Neural progenitor cell (in vitro differentiated cells): ENCODE measurements at regions not wholly inside any gene's neighbourhood (a gene's known extent, or its start where the extent isn't known, plus 50 kb on each side); places are given as distances from the start of the nearest gene placed in this dataset.

Experiments used
- DNase-seq: peaks from one replicate; pipeline ENCODE4 v3.0.0-alpha.2; 2016; ENCODE audit warnings: low spot score
- H2AFZ ChIP-seq: fragments of 200-600 bp; sonication (generic); replicated peaks from 2 replicates; pipeline ENCODE4 v1.6.1; 2016; ENCODE audit warnings: antibody characterized with exemption
- H3F3A ChIP-seq: fragments of 200-600 bp; sonication (generic); 2 replicates; pipeline ENCODE4 v1.6.1; 2016; ENCODE audit warnings: antibody characterized with exemption, low read depth
- H3K27ac ChIP-seq: fragments of 200-600 bp; sonication (generic); 2 replicates; pipeline ENCODE4 v1.5.1; 2016; ENCODE audit warnings: mild to moderate bottlenecking
- H3K27me3 ChIP-seq: fragments of 200-600 bp; sonication (generic); 2 replicates; pipeline ENCODE4 v1.6.1; 2016; ENCODE audit warnings: mild to moderate bottlenecking, moderate library complexity
- H3K36me3 ChIP-seq: fragments of 200-600 bp; sonication (generic); 2 replicates; pipeline ENCODE4 v1.5.1; 2016
- H3K4me1 ChIP-seq: fragments of 200-600 bp; sonication (generic); 2 replicates; pipeline ENCODE4 v1.6.1; 2016; ENCODE audit warnings: mixed run types
- H3K4me2 ChIP-seq: fragments of 200-600 bp; sonication (generic); 2 replicates; pipeline ENCODE4 v1.6.1; 2016
- H3K4me3 ChIP-seq: fragments of 200-600 bp; sonication (generic); 2 replicates; pipeline ENCODE4 v1.5.1; 2016
- H3K79me2 ChIP-seq: fragments of 200-600 bp; sonication (generic); 2 replicates; pipeline ENCODE4 v1.6.1; 2016; ENCODE audit warnings: low read depth
- H3K9ac ChIP-seq: fragments of 200-600 bp; sonication (generic); 2 replicates; pipeline ENCODE4 v1.6.1; 2016
- H3K9me3 ChIP-seq: fragments of 200-600 bp; sonication (generic); 2 replicates; pipeline ENCODE4 v1.5.1; 2016; ENCODE audit warnings: low read depth
- H4K20me1 ChIP-seq: fragments of 200-600 bp; sonication (generic); 2 replicates; pipeline ENCODE4 v1.6.1; 2016; ENCODE audit warnings: low read depth
- H3K27ac Mint-ChIP-seq: 3 replicates; pipeline ENCODE4 v1.8.0; 2021; ENCODE audit warnings: mixed read lengths
- H3K27me3 Mint-ChIP-seq: 2 replicates; pipeline ENCODE4 v1.8.0; 2022; ENCODE audit warnings: low read depth, mild to moderate bottlenecking, inconsistent platforms, moderate library complexity, mixed read lengths; ENCODE audit not compliant: insufficient read depth
- H3K36me3 Mint-ChIP-seq: 3 replicates; pipeline ENCODE4 v1.8.0; 2021; ENCODE audit warnings: mixed read lengths
- H3K4me1 Mint-ChIP-seq: 3 replicates; pipeline ENCODE4 v1.8.0; 2021; ENCODE audit warnings: mixed read lengths
- H3K4me3 Mint-ChIP-seq: 3 replicates; pipeline ENCODE4 v1.8.0; 2021; ENCODE audit warnings: mild to moderate bottlenecking, moderate library complexity, mixed read lengths
- H3K9me3 Mint-ChIP-seq: 3 replicates; pipeline ENCODE4 v1.8.0; 2020; ENCODE audit warnings: mixed read lengths
- CTCF ChIP-seq: fragments of 200-600 bp; sonication (generic); IDR thresholded peaks from 2 replicates; pipeline ENCODE4 v1.5.1; 2017; ENCODE audit warnings: antibody characterized with exemption, mild to moderate bottlenecking
- EZH2 ChIP-seq: fragments of 200-600 bp; sonication (generic); IDR thresholded peaks from 2 replicates; pipeline ENCODE4 v1.6.1; 2017; ENCODE audit warnings: antibody characterized with exemption, mild to moderate bottlenecking, moderate library complexity
- EZH2phosphoT487 ChIP-seq: fragments of 200-600 bp; sonication (generic); IDR thresholded peaks from 2 replicates; pipeline ENCODE4 v1.6.1; 2017; ENCODE audit warnings: antibody characterized with exemption

- Mint-ChIP-seq H3K36me3 (no peaks in the 10 kb centered on the region), H3K4me1 (no peaks in the 10 kb centered on the region), H3K27me3 (peaks cover 2% of the 10 kb centered on the region), H3K4me3 (no peak overlapping the region), H3K27ac (no peak overlapping the region), H3K9me3 (peaks cover 8% of the 10 kb centered on the region)
- H4K20me1 ChIP-seq, result no peaks in the 10 kb centered on the region
- no peaks in the 10 kb centered on the region for H3K4me1 ChIP-seq
- H3K79me2 ChIP-seq, result no peaks in the 10 kb centered on the region
- H3K27ac ChIP-seq, result no peak overlapping the region
- H3K4me3 ChIP-seq, result no peak overlapping the region
- no peaks in the 10 kb centered on the region for H3K27me3 ChIP-seq
- no peak overlapping the region for H3K9ac ChIP-seq
- TF ChIP-seq EZH2, result no peak
- no peak for TF ChIP-seq EZH2phosphoT487
- TF ChIP-seq CTCF, result no peak
- H3K36me3 ChIP-seq, result no peaks in the 10 kb centered on the region
- no peaks in the 10 kb centered on the region for H3F3A ChIP-seq
- H2AFZ ChIP-seq, result no peak overlapping the region
- no peak overlapping the region for H3K4me2 ChIP-seq
- H3K9me3 ChIP-seq, result no peaks in the 10 kb centered on the region
- no peak for DNase-seq
These were observed 104.8 kb upstream of the LY86 start for GRCh38 chr6:6483733-6484132.

- H3K79me2 ChIP-seq, result no peaks in the 10 kb centered on the region
- Mint-ChIP-seq H3K27ac (no peak overlapping the region), H3K36me3 (no peaks in the 10 kb centered on the region), H3K27me3 (peaks cover 4% of the 10 kb centered on the region), H3K4me3 (no peak overlapping the region), H3K9me3 (peaks cover 8% of the 10 kb centered on the region), H3K4me1 (no peaks in the 10 kb centered on the region)
- no peak overlapping the region for H3K9ac ChIP-seq
- no peaks in the 10 kb centered on the region for H3K27me3 ChIP-seq
- no peaks in the 10 kb centered on the region for H3F3A ChIP-seq
- DNase-seq, result no peak
- TF ChIP-seq EZH2 (no peak), EZH2phosphoT487 (no peak), CTCF (no peak)
- H3K36me3 ChIP-seq, result no peaks in the 10 kb centered on the region
- H4K20me1 ChIP-seq, result no peaks in the 10 kb centered on the region
- no peak overlapping the region for H3K4me2 ChIP-seq
- H3K27ac ChIP-seq, result no peak overlapping the region
- H2AFZ ChIP-seq, result no peak overlapping the region
- H3K4me3 ChIP-seq, result no peak overlapping the region
- no peaks in the 10 kb centered on the region for H3K4me1 ChIP-seq
- H3K9me3 ChIP-seq, result no peaks in the 10 kb centered on the region
These were observed 103.8 kb upstream of the LY86 start for GRCh38 chr6:6484681-6485080.

DNA sequence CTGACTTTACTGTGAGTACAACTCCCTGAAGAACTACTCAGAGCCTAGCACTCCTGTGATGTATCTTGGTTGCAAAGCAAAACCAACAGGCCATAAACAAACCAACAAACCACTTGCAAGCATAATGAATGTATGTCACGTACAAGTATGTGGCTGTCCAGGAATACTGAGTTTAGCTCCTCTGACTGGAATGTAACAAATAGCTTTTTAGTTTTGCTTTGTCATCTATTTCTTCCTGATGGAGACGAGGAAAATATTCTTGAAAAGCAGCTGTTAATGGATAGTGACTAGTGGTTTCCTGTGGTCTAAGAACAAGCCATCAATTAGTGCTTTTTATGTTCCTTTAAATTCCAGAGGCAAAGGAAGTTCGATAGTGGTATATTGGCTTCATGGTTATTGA, 101.9 kb upstream of the LY86 start:
- Histone ChIP-seq H3K27ac (no peak overlapping the region), H3K4me1 (no peaks in the 10 kb centered on the region), H3K79me2 (no peaks in the 10 kb centered on the region), H3K9ac (no peak overlapping the region), H3K27me3 (no peaks in the 10 kb centered on the region), H3K4me2 (no peak overlapping the region), H3K36me3 (no peaks in the 10 kb centered on the region), H3F3A (no peaks in the 10 kb centered on the region), H4K20me1 (no peaks in the 10 kb centered on the region), H2AFZ (no peak overlapping the region), H3K4me3 (no peak overlapping the region), H3K9me3 (no peaks in the 10 kb centered on the region)
- Mint-ChIP-seq H3K9me3 (peaks cover 8% of the 10 kb centered on the region), H3K4me1 (no peaks in the 10 kb centered on the region), H3K4me3 (no peak overlapping the region), H3K27ac (no peak overlapping the region), H3K36me3 (no peaks in the 10 kb centered on the region), H3K27me3 (peaks cover 4% of the 10 kb centered on the region)
- no peak for DNase-seq
- TF ChIP-seq EZH2phosphoT487, result no peak
- no peak for TF ChIP-seq CTCF
- no peak for TF ChIP-seq EZH2

GRCh38 chr6:6491761-6492160, 96.8 kb upstream of the LY86 start:
- no peak overlapping the region for H3K27ac ChIP-seq
- Mint-ChIP-seq H3K36me3 (no peaks in the 10 kb centered on the region), H3K4me3 (no peak overlapping the region), H3K27me3 (peaks cover 2% of the 10 kb centered on the region), H3K4me1 (no peaks in the 10 kb centered on the region), H3K27ac (no peak overlapping the region), H3K9me3 (no peaks in the 10 kb centered on the region)
- no peak for DNase-seq
- no peaks in the 10 kb centered on the region for H3K4me1 ChIP-seq
- no peaks in the 10 kb centered on the region for H3K79me2 ChIP-seq
- H3K9me3 ChIP-seq, result no peaks in the 10 kb centered on the region
- H2AFZ ChIP-seq, result no peak overlapping the region
- no peak for TF ChIP-seq EZH2phosphoT487
- TF ChIP-seq EZH2, result no peak
- no peak for TF ChIP-seq CTCF
- no peaks in the 10 kb centered on the region for H3K36me3 ChIP-seq
- no peak overlapping the region for H3K4me3 ChIP-seq
- H3K27me3 ChIP-seq, result no peaks in the 10 kb centered on the region
- no peak overlapping the region for H3K9ac ChIP-seq
- no peak overlapping the region for H3K4me2 ChIP-seq
- H3F3A ChIP-seq, result no peaks in the 10 kb centered on the region
- no peaks in the 10 kb centered on the region for H4K20me1 ChIP-seq
